Ovary (tissue), 7 donors: ENCODE measurements at regions not wholly inside any gene's neighbourhood (a gene's known extent, or its start where the extent isn't known, plus 50 kb on each side); places are given as distances from the start of the nearest gene placed in this dataset.

Experiments used
- DNase-seq, 5 donors: peaks; one replicate each; pipeline ENCODE4 v3.0.0-alpha.2; 2019 to 2020
- H3K27ac ChIP-seq, 2 donors: fragments of 200-600 bp; one replicate each; pipeline versions ENCODE4 v1.5.1 to v1.8.0; 2019 to 2022
- H3K27me3 ChIP-seq: fragments of 200-600 bp; one replicate; pipeline ENCODE4 v1.8.0; 2022
- H3K36me3 ChIP-seq: fragments of 200-600 bp; sonication (generic); one replicate; pipeline ENCODE4 v1.5.1; 2019
- H3K4me1 ChIP-seq: one replicate; pipeline ENCODE4 v1.8.1; 2013; ENCODE audit warnings: mild to moderate bottlenecking, moderate library complexity; ENCODE audit not compliant: insufficient read depth
- H3K4me3 ChIP-seq: fragments of 200-600 bp; sonication (generic); one replicate; pipeline ENCODE4 v1.5.1; 2017
- H3K9me3 ChIP-seq, 2 donors: fragments of 200-600 bp in 1 of 2; sonication (generic) in 1 of 2; one replicate each; pipeline versions ENCODE4 v1.5.1 to v1.8.1; 2013 to 2019; ENCODE audit warnings: mild to moderate bottlenecking in 1 of 2, moderate library complexity in 1 of 2
- CTCF ChIP-seq, 3 donors: fragments of 450-650 bp in 2 of 3; fragments of 200-600 bp in 1 of 3; IDR thresholded peaks; one replicate each; pipeline versions ENCODE4 v1.5.1 to v1.8.0; 2016 to 2022; ENCODE audit warnings: antibody characterized with exemption in 3 of 3, mild to moderate bottlenecking in 1 of 3
- EP300 ChIP-seq: sonication (generic); formaldehyde crosslinking; IDR thresholded peaks from one replicate; pipeline ENCODE4 v1.6.1; 2017; ENCODE audit warnings: antibody characterized with exemption
- POLR2A ChIP-seq: fragments of 450-650 bp; IDR thresholded peaks from one replicate; pipeline ENCODE4 v1.6.1; 2017; ENCODE audit warnings: antibody characterized with exemption, mild to moderate bottlenecking, moderate library complexity
- WGBS, 3 donors: extraction: QIAGEN DNeasy Blood & Tissue Kit in 1 of 3; methylation state at CpG; one replicate each; pipeline versions ENCODE4 v1.1.5 to v1.1.7; 2013 to 2017; 5-methylcytosine and 5-hydroxymethylcytosine counted together
- intact Hi-C, 4 donors: fragments of 100-400 bp; cut with DNase I; formaldehyde crosslinking; loops; one replicate each; pipeline versions ENCODE4 v1.11.0 to v1.15.1; 2022 to 2023
- donor health status: DM: no; HTN: no; CAD: no; lungs with moderate emphysema.
- donor health status: DM: no; HTN: no; CAD: no.
- donor health status: Bipolar disorder and iron deficiency.
- donor health status: DM: no; HTN: no; CAD: no.
- donor health status: DM: yes; HTN: yes; CAD: no.

DNA sequence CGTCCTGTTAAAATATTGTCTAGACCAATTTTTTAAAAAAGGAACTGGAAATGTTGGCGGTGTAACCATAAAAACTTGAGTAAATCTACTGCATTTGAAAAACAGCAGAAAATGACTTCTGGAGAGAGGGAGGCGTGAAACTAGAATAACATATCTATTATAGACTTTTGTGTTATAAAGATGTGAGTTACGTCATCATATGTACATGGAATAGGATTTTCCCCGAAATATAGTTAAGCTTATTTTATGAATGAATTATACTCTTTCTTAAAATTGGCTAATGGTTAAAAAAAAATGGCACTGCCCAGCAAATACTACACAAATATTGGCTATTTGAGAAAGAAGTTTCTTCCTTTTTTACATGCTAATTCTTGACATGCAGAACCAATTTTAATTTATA lies 147.1 kb upstream of the TEX13C start:
- H3K4me3 ChIP-seq: no peak overlapping the region
- H3K27ac ChIP-seq: no peak overlapping the region
- intact Hi-C loops: no loop called here
- H3K9me3 ChIP-seq: no peaks in the 10 kb centered on the region
- H3K36me3 ChIP-seq: no peaks in the 10 kb centered on the region
- no peaks in the 10 kb centered on the region for H3K27me3 ChIP-seq
- TF ChIP-seq POLR2A (no peak), CTCF (IDR thresholded peaks at IDR 0.05) (no peak), EP300 (no peak)
- no peaks in the 10 kb centered on the region for H3K4me1 ChIP-seq
- WGBS, 3 donors: 69 to 75% (median 74%) methylated on average over 5 of the region's 5 CpGs
- DNase-seq: no peak

GRCh38 chrX:125175991-125176584 lies 143.6 kb upstream of the TEX13C start:
- H3K4me1 ChIP-seq: no peaks in the 10 kb centered on the region
- no peaks in the 10 kb centered on the region for H3K36me3 ChIP-seq
- H3K27ac ChIP-seq: no peak overlapping the region
- 0 to 50% (median 42%) methylated on average over 1 of the region's 1 CpG for WGBS, 3 donors
- no peak overlapping the region for H3K4me3 ChIP-seq
- no peaks in the 10 kb centered on the region for H3K27me3 ChIP-seq
- DNase-seq: no peak
- TF ChIP-seq POLR2A: no peak
- TF ChIP-seq CTCF (IDR thresholded peaks at IDR 0.05): no peak
- no peak for TF ChIP-seq EP300
- H3K9me3 ChIP-seq: no peaks in the 10 kb centered on the region
- intact Hi-C loops: no loop called here

DNA sequence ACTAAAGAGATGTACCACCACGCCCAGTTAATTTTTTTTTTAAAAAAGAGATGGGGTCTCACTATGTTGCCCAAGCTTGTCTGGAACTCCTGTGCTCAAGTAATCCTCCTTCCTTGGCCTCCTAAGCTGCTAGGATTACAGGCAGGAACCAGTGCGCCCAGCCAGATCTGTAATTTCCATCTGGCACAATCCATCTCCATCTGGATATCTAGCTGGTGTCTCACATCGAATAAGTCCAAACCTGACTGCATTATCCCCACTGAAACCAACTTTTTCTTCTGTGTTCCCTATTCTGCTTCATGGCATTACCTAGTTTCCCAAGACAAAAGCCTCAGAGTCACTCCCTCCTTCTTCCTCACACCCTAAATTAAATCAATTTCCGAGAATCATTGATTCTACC lies 125.8 kb upstream of the TEX13C start:
- DNase-seq: no peak
- no peak for TF ChIP-seq POLR2A
- Histone ChIP-seq H3K4me3 (no peak overlapping the region), H3K27me3 (no peaks in the 10 kb centered on the region), H3K4me1 (no peaks in the 10 kb centered on the region), H3K27ac (no peak overlapping the region), H3K9me3 (no peaks in the 10 kb centered on the region), H3K36me3 (no peaks in the 10 kb centered on the region)
- intact Hi-C loops: no loop called here
- 71 to 80% (median 76%) methylated on average over 4 of the region's 4 CpGs for WGBS, 3 donors

DNA sequence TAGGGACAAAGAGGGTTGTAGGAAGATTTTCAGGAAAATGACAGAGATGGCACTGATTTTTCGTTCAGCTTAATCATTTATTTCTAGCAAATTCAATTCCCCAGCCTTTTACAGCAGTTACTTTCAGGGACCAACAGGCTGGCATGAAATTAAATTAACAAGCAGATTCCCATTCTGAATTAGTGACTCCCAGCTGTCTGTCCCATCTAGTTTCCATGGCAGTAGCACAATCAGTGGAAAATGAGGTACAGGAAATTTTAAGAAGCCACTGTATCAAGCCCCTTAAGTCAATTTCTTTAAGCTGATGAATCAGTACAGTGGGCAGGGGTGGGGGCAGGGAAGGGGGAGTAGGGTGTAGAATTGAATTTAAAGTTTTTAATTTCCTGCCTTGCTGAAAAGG lies 121.1 kb upstream of the TEX13C start:
- Histone ChIP-seq H3K27ac (no peak overlapping the region), H3K36me3 (no peaks in the 10 kb centered on the region), H3K27me3 (no peaks in the 10 kb centered on the region), H3K4me1 (no peaks in the 10 kb centered on the region), H3K4me3 (no peak overlapping the region), H3K9me3 (no peaks in the 10 kb centered on the region)
- no peak for DNase-seq
- TF ChIP-seq POLR2A: no peak
- no peak for TF ChIP-seq CTCF (IDR thresholded peaks at IDR 0.05)
- no peak for TF ChIP-seq EP300
- intact Hi-C loops: no loop called here
- WGBS, 3 donors: 37 to 51% (median 40%) methylated on average over 1 of the region's 1 CpG

- 22 to 29% (median 27%) methylated on average over 33 of the region's 33 CpGs for WGBS, 3 donors
- no peaks in the 10 kb centered on the region for H3K4me1 ChIP-seq
- peak overlapping the region; percentile 1 for H3K4me3 ChIP-seq
- TF ChIP-seq POLR2A (no peak), CTCF (IDR thresholded peaks at IDR 0.05) (no peak), EP300 (no peak)
- no peaks in the 10 kb centered on the region for H3K36me3 ChIP-seq
- no peaks in the 10 kb centered on the region for H3K27me3 ChIP-seq
- intact Hi-C loops: loop anchor here in 1 of 4 donors (10.0 kb wide), 1 partner anchor 58 kb away; no protein-coding TSS in a partner anchor
- H3K9me3 ChIP-seq: no peaks in the 10 kb centered on the region
- no peak overlapping the region for H3K27ac ChIP-seq
- no peak for DNase-seq
These were observed 117.0 kb upstream of the TEX13C start for GRCh38 chrX:125202591-125203248.
